Fibroblast of the aortic adventitia (primary cell): ENCODE measurements at regions not wholly inside any gene's neighbourhood (a gene's known extent, or its start where the extent isn't known, plus 50 kb on each side); places are given as distances from the start of the nearest gene placed in this dataset.

Source experiments
- DNase-seq: peaks from one replicate; pipeline ENCODE4 v3.0.0-alpha.2; 2010; ENCODE audit warnings: low read depth
- H3K4me3 ChIP-seq: 2 replicates; pipeline ENCODE4 v1.5.1; 2011; ENCODE audit warnings: low read depth, mild to moderate bottlenecking, control low read depth, low read length, moderate library complexity
- TF ChIP-seq, protein P1 (sequence below): IDR thresholded peaks from 2 replicates; pipeline ENCODE4 v1.5.1; 2011; ENCODE audit warnings: mild to moderate bottlenecking, low read length, control low read depth, inconsistent platforms; ENCODE audit not compliant: insufficient read depth

DNA sequence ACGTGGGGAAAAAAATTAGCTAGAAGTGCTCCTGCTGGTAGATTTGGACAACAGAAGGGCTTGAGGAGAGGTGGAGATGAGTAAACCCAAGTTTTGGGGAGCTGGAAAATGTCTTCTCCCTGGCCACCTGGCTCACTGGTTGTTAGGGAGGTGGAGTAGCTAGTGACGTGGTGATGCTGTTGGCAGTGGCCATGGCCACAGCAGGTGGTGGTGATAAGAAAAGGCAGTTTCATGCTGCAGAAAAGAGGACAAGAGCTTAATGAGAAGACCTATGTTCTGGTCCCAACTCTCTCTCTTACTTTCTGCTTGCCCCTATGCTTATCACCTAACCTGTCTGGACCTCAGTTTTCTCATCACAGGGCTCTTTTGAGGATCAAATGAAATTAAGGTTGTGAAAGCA is 223.5 kb upstream of the N4BP1 start:
- TF ChIP-seq, protein P1, sequence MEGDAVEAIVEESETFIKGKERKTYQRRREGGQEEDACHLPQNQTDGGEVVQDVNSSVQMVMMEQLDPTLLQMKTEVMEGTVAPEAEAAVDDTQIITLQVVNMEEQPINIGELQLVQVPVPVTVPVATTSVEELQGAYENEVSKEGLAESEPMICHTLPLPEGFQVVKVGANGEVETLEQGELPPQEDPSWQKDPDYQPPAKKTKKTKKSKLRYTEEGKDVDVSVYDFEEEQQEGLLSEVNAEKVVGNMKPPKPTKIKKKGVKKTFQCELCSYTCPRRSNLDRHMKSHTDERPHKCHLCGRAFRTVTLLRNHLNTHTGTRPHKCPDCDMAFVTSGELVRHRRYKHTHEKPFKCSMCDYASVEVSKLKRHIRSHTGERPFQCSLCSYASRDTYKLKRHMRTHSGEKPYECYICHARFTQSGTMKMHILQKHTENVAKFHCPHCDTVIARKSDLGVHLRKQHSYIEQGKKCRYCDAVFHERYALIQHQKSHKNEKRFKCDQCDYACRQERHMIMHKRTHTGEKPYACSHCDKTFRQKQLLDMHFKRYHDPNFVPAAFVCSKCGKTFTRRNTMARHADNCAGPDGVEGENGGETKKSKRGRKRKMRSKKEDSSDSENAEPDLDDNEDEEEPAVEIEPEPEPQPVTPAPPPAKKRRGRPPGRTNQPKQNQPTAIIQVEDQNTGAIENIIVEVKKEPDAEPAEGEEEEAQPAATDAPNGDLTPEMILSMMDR, result no peak
- no peak for DNase-seq

DNA sequence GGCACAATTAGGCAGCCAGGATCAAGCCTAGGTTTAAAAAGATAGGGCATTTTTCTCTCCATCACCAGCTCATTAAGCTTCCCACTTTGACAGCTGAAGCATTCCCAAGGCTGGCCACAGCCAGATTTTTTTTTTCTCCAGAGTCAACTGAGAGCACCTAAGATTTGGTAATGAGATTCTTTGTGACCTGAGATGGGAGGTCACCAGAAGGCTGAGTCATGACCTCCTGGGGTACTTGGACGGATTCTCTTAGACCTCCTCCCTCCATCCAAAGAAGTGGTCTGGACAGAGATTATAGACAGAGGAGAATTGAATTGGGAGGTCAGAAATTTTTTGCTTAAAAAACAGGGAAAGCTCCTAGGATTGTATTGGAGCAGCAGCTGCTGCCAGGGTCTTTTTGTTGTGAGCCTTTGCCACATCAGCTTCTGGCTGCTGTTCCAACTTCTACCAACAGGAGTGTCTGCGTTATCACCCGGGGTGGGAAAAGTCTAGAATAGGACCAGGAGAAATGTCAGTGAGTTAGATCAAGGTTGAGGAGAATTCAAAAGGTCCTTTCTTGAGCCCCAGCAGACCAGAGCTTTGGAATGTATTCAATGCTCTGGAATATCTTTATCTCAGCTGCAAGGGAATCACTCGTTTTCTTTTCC is 221.2 kb upstream of the N4BP1 start:
- TF ChIP-seq, protein P1, result no peak
- no peak for DNase-seq
- no peak overlapping the region for H3K4me3 ChIP-seq

More for the DNA sequence above, 223.5 kb upstream of the N4BP1 start:
- H3K4me3 ChIP-seq, result no peak overlapping the region

DNA sequence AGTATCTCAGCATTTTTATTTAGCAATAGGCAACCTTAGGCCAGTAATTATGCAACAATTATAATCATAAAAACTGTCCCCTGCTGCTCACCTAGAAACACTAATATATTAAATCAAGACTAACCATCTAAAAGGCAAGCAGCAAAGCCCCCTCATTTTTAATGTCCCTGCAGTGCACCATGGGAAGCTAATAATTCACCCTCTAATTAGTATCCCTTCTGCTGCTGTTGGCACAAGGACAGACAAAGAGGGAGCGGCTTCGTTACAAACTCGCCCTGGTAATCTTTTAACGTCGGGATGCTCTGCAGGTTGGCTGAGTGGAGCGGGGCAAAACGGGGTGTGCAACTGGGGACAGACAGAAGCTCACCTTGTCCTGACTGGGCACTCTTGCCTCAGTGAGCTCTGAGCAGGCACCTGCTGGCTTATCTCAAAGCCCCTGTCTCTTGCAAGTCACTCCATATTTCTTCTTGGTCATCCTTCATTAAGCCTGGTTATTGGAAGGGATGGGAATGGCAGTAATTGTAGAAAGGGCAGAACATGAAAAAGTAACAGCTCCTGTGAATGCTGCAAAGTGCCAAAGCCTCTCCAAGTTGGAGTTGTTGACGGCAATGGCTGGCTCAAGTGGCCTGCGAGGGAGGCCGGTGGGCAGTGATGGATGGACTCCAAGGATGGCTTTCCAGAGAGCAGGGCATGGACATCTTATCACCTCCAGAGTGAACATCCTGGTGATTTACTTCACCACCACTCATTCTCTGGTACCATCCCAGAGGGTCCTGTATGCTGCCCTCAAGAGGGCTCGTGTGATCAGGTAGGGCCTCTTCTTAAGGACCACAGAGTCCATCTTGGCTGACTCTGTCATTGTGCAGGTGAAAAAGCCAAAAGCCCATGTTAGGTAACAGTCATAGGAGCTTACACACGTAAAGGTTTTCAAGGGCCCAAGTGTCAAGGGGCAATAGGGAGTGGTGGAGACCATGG is 219.6 kb upstream of the N4BP1 start:
- no peak overlapping the region for H3K4me3 ChIP-seq
- TF ChIP-seq, protein P1, result no peak
- no peak for DNase-seq

DNA sequence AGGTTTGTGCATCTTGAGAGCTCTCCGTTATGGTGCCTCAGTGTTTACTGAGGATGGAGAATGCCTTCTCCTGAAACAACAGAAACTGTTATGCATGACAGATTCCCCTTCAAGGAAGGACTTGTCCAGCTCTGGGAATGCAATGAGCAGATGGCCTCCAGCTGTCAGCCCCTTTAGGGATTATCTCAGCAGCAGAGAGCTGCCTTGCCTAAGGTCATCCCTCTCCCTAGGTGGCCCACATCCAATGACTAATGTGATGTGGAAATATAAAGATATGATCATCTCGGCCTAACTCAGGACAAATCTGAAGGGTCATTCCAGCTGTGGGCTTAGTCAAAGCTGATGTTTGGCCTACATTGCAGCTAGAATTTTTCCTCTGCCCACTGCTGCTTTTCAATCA is 214.3 kb upstream of the N4BP1 start:
- no peak overlapping the region for H3K4me3 ChIP-seq
- TF ChIP-seq, protein P1, result no peak
- no peak for DNase-seq

DNA sequence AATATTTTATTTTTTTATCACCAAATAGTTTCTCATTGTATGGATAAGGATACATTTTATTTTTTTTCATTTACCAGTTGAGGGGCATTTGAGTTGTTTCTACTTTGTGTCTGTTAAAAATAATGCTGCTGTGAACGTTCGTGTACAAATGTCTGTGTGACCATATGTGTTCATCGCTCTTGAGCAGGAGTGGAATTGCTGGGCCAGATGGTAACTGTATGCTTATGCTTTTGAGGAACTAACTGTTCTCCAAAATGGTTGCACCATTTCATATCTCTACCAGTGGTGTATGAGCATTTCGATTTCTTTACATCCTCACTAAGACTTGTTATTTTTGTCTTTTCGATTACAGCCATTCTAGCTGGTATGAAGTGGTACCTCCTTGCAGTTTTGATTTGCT is 212.5 kb upstream of the N4BP1 start:
- TF ChIP-seq, protein P1, result no peak
- H3K4me3 ChIP-seq, result no peak overlapping the region
- DNase-seq, result no peak

DNA sequence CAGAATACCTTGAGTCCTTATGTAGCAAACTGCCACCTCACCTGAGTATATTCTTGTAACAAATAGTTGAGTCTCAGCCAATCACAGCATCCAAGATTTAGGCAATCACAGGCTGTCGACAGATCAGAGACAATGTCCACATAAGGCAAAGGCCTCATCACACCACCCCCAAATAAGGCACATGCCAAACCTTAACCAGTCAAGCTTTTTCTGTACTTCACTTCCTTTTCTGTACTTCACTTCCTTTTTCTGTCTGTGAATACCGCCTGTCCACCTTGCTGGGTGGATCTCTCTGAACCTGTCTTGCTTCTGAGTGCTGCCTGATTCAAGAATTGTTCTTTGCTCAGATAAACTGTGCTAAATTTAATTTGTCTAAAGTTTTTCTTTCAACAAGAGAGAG is 210.4 kb upstream of the N4BP1 start:
- TF ChIP-seq, protein P1, result no peak
- no peak for DNase-seq

More for the DNA sequence above, 210.4 kb upstream of the N4BP1 start:
- no peak overlapping the region for H3K4me3 ChIP-seq
